NB4 (cell line): ENCODE measurements at regions not wholly inside any gene's neighbourhood (a gene's known extent, or its start where the extent isn't known, plus 50 kb on each side); places are given as distances from the start of the nearest gene placed in this dataset.

Experiments
- MYC ChIP-seq: IDR thresholded peaks from 2 replicates; pipeline ENCODE4 v1.6.1; 2011; ENCODE audit warnings: low read depth, low read length
- POLR2A ChIP-seq: IDR thresholded peaks from 2 replicates; pipeline ENCODE4 v1.6.1; 2011; ENCODE audit warnings: mild to moderate bottlenecking; ENCODE audit not compliant: insufficient read length; ENCODE audit errors: extremely low read depth
- TF ChIP-seq, protein P1 (sequence below): IDR thresholded peaks from one replicate; pipeline ENCODE4 v1.5.1; 2012; ENCODE audit warnings: low read depth, low read length
- TF ChIP-seq, protein P2 (sequence below): IDR thresholded peaks from 2 replicates; pipeline ENCODE4 v1.6.1; 2011; ENCODE audit warnings: low read depth, low read length

DNA sequence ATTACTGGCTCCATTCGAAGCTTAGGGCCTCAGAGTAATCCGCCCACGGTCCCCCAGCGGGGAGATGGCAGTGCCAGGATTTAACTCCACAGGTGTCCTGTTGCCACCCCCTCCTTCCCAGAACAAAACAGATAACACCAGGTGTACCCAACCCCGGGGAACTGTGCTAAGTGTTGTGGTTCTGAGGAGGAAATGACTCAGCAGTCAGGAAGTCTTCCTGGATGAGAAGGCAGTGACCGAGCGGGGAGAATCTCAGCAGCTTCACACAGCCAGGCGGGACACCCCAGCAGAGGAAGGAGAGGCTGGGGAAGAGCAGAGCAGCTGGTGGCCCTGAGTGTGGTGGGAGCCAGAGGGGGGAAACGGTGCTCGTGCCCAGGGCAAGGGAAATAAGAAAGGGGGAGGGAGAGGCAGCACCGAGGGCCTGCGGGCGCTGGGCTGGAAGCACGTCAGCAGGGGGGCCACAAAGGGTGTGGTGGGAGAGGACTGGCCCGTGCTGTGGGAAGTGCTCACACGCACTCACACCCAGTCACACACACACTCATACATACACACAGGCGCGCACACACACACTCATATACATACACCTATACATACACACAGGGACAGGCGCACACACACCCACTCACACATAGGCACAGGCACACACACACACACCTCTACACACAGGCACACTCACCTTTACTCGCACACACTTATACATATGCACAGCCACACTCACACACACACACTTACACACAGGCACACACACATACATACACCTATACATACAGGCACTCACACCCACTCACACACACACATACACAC lies 59.8 kb upstream of the CHST15 start:
- TF ChIP-seq, protein P1, sequence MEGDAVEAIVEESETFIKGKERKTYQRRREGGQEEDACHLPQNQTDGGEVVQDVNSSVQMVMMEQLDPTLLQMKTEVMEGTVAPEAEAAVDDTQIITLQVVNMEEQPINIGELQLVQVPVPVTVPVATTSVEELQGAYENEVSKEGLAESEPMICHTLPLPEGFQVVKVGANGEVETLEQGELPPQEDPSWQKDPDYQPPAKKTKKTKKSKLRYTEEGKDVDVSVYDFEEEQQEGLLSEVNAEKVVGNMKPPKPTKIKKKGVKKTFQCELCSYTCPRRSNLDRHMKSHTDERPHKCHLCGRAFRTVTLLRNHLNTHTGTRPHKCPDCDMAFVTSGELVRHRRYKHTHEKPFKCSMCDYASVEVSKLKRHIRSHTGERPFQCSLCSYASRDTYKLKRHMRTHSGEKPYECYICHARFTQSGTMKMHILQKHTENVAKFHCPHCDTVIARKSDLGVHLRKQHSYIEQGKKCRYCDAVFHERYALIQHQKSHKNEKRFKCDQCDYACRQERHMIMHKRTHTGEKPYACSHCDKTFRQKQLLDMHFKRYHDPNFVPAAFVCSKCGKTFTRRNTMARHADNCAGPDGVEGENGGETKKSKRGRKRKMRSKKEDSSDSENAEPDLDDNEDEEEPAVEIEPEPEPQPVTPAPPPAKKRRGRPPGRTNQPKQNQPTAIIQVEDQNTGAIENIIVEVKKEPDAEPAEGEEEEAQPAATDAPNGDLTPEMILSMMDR, result no peak
- TF ChIP-seq, protein P2, sequence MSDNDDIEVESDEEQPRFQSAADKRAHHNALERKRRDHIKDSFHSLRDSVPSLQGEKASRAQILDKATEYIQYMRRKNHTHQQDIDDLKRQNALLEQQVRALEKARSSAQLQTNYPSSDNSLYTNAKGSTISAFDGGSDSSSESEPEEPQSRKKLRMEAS, result no peak
- TF ChIP-seq MYC (no peak), POLR2A (no peak)
